Breast epithelium (tissue), 4 donors: ENCODE measurements at regions not wholly inside any gene's neighbourhood (a gene's known extent, or its start where the extent isn't known, plus 50 kb on each side); places are given as distances from the start of the nearest gene placed in this dataset.

Source experiments
- DNase-seq, 2 donors: peaks; one replicate each; pipeline ENCODE4 v3.0.0-alpha.2; 2019; ENCODE audit warnings: low spot score in 2 of 2
- H3K27ac ChIP-seq, 2 donors: fragments of 200-600 bp; sonication (generic) in 1 of 2; one replicate each; pipeline ENCODE4 v1.5.1; 2016 to 2019; ENCODE audit warnings: mild to moderate bottlenecking in 1 of 2
- H3K27me3 ChIP-seq, 2 donors: fragments of 200-600 bp; sonication (generic) in 1 of 2; one replicate each; pipeline versions ENCODE4 v1.5.1 to v1.6.0; 2017 to 2019; ENCODE audit warnings: control low read depth in 1 of 2, mild to moderate bottlenecking in 1 of 2
- H3K36me3 ChIP-seq: fragments of 200-600 bp; one replicate; pipeline ENCODE4 v1.5.1; 2019
- H3K4me1 ChIP-seq, 2 donors: fragments of 200-600 bp; sonication (generic); one replicate each; pipeline ENCODE4 v1.5.1; 2016 to 2019; ENCODE audit warnings: control low read depth in 1 of 2
- H3K4me3 ChIP-seq, 3 donors: fragments of 200-600 bp; sonication (generic); 1 replicate in 2 of 3; 2 replicates in 1 of 3; pipeline ENCODE4 v1.5.1; 2016 to 2019; ENCODE audit warnings: mild to moderate bottlenecking in 3 of 3, moderate library complexity in 2 of 3
- H3K9me3 ChIP-seq, 2 donors: fragments of 200-600 bp; sonication (generic) in 1 of 2; one replicate each; pipeline ENCODE4 v1.5.1; 2016 to 2019; ENCODE audit warnings: control low read depth in 1 of 2
- POLR2A ChIP-seq: fragments of 450-650 bp; IDR thresholded peaks from one replicate; pipeline ENCODE4 v1.6.1; 2016; ENCODE audit warnings: antibody characterized with exemption, mild to moderate bottlenecking, moderate library complexity
- POLR2AphosphoS5 ChIP-seq, 3 donors: sonication (generic); formaldehyde crosslinking; IDR thresholded peaks; one replicate each; pipeline ENCODE4 v1.6.1; 2017; ENCODE audit warnings: antibody characterized with exemption in 3 of 3
- intact Hi-C: fragments of 100-400 bp; cut with DNase I; formaldehyde crosslinking; loops from one replicate; pipeline ENCODE4 v1.15.1; 2023; ENCODE audit warnings: low total_unique reads
- TF ChIP-seq, protein P1 (sequence below), 3 donors: fragments of 450-650 bp; IDR thresholded peaks; one replicate each; pipeline ENCODE4 v1.5.1; 2016 to 2017; ENCODE audit warnings: antibody characterized with exemption in 3 of 3, mild to moderate bottlenecking in 3 of 3, moderate library complexity in 3 of 3

DNA sequence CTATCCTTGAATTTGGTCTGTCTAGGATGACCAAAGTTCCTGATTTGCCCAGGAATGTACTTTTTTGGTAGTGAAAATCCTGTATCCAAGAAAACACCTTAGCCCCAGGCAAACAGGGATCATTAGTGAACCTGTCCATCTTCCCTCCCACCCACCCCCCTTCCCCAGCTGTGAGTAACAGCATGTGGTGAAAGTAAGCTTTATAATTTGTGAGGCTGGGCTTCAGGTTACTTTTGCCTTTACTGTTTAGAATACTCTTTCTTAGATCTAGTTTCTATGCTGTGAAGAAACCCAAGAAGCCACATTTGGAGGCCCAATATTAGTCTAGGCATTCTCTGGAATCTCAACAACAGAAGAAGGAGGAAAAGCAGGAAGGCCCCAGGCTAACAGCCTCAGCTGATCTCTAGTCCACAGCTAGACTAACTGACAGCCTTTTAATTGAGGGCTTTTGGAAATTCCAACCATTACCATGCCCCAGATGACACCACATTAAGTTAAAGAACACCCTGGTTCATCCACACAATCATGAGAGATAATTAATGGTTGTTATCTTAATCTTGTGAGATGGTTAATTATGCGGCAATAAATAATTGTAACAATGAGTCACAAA lies 703.0 kb upstream of the NUDT12 start:
- H3K9me3 ChIP-seq: no peaks in the 10 kb centered on the region
- H3K36me3 ChIP-seq: no peaks in the 10 kb centered on the region
- H3K27me3 ChIP-seq: no peaks in the 10 kb centered on the region
- H3K4me3 ChIP-seq: no peak overlapping the region
- no peak for TF ChIP-seq POLR2A
- TF ChIP-seq, protein P1, sequence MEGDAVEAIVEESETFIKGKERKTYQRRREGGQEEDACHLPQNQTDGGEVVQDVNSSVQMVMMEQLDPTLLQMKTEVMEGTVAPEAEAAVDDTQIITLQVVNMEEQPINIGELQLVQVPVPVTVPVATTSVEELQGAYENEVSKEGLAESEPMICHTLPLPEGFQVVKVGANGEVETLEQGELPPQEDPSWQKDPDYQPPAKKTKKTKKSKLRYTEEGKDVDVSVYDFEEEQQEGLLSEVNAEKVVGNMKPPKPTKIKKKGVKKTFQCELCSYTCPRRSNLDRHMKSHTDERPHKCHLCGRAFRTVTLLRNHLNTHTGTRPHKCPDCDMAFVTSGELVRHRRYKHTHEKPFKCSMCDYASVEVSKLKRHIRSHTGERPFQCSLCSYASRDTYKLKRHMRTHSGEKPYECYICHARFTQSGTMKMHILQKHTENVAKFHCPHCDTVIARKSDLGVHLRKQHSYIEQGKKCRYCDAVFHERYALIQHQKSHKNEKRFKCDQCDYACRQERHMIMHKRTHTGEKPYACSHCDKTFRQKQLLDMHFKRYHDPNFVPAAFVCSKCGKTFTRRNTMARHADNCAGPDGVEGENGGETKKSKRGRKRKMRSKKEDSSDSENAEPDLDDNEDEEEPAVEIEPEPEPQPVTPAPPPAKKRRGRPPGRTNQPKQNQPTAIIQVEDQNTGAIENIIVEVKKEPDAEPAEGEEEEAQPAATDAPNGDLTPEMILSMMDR (IDR thresholded peaks at IDR 0.05): no peak
- TF ChIP-seq POLR2AphosphoS5 (IDR thresholded peaks at IDR 0.05): no peak
- no peaks in the 10 kb centered on the region for H3K4me1 ChIP-seq
- DNase-seq: no peak
- intact Hi-C loops: no loop called here
- H3K27ac ChIP-seq: no peak overlapping the region

DNA sequence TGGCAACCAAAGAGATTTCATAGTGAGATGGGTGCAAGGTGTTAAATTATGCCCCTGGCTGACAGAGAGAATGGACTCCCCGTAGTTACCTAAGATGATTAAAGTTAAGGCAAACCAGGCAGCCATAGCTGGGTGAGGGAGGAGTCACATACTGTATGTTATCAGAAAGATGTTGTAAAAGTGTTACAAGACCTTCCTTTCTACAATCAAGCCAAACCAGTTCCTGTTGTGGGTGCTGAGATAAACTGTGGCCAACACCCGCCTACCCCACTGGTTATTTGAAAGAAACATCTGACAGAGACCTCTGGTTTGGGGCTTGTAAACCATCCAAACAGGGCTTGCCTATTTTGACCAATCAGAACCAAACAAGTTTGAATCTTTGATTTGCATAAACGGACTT lies 684.7 kb upstream of the NUDT12 start:
- Histone ChIP-seq H3K27ac (no peak overlapping the region), H3K36me3 (no peaks in the 10 kb centered on the region), H3K4me3 (no peak overlapping the region), H3K9me3 (no peaks in the 10 kb centered on the region), H3K27me3 (no peaks in the 10 kb centered on the region), H3K4me1 (no peaks in the 10 kb centered on the region)
- TF ChIP-seq, protein P1 (IDR thresholded peaks at IDR 0.05): no peak
- no peak for TF ChIP-seq POLR2AphosphoS5 (IDR thresholded peaks at IDR 0.05)
- no peak for TF ChIP-seq POLR2A
- intact Hi-C loops: no loop called here
- no peak for DNase-seq

DNA sequence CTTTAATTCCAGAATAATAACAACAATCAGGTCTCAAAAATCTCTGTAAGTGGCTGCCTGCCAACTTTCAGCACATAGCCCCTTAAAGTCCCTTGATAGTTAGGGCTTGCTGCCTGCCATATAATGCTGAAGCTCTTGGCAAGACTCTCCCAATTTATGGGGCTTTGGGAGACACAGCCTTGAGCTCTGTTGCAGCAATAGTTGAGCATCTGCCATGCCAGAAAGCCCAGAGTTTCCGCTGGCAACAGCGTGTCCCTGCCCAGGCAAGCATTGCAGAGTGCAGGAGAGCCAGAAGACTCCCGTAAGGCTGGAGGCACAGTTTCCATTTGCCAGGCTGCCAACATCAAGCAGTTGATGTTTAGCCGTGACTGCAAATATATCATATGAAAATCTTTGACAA lies 678.5 kb upstream of the NUDT12 start:
- H3K4me3 ChIP-seq: no peak overlapping the region
- no peaks in the 10 kb centered on the region for H3K9me3 ChIP-seq
- no peaks in the 10 kb centered on the region for H3K36me3 ChIP-seq
- H3K27me3 ChIP-seq: no peaks in the 10 kb centered on the region
- peak in 1 of 2 donors; percentile 23 for DNase-seq
- intact Hi-C loops: no loop called here
- H3K27ac ChIP-seq: no peak overlapping the region
- TF ChIP-seq, protein P1 (IDR thresholded peaks at IDR 0.05): no peak
- no peak for TF ChIP-seq POLR2A
- no peak for TF ChIP-seq POLR2AphosphoS5 (IDR thresholded peaks at IDR 0.05)
- no peaks in the 10 kb centered on the region for H3K4me1 ChIP-seq

DNA sequence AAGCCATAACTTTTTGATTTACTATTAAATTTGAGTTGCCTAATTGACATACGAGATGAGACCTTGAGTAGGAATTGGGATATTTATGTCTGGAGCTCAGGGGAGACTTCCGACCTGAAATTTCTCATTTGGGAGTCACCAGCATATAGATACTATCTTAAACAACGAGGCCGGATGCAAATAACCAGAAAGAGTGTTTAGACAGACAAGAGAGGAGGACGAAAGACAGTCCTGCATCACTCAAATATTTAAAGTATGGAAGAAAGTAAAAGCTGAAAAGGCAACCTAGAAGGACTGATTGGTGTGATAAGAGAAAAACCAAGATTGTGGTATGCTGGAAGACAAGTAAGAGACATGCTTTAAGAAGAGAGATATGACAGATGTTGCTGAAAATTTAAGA lies 675.0 kb upstream of the NUDT12 start:
- Histone ChIP-seq H3K27ac (no peak overlapping the region), H3K9me3 (no peaks in the 10 kb centered on the region), H3K27me3 (no peaks in the 10 kb centered on the region), H3K4me3 (no peak overlapping the region), H3K4me1 (no peaks in the 10 kb centered on the region), H3K36me3 (no peaks in the 10 kb centered on the region)
- intact Hi-C loops: no loop called here
- DNase-seq: no peak
- TF ChIP-seq POLR2AphosphoS5 (IDR thresholded peaks at IDR 0.05) (no peak), POLR2A (no peak)
- TF ChIP-seq, protein P1 (IDR thresholded peaks at IDR 0.05): no peak

DNA sequence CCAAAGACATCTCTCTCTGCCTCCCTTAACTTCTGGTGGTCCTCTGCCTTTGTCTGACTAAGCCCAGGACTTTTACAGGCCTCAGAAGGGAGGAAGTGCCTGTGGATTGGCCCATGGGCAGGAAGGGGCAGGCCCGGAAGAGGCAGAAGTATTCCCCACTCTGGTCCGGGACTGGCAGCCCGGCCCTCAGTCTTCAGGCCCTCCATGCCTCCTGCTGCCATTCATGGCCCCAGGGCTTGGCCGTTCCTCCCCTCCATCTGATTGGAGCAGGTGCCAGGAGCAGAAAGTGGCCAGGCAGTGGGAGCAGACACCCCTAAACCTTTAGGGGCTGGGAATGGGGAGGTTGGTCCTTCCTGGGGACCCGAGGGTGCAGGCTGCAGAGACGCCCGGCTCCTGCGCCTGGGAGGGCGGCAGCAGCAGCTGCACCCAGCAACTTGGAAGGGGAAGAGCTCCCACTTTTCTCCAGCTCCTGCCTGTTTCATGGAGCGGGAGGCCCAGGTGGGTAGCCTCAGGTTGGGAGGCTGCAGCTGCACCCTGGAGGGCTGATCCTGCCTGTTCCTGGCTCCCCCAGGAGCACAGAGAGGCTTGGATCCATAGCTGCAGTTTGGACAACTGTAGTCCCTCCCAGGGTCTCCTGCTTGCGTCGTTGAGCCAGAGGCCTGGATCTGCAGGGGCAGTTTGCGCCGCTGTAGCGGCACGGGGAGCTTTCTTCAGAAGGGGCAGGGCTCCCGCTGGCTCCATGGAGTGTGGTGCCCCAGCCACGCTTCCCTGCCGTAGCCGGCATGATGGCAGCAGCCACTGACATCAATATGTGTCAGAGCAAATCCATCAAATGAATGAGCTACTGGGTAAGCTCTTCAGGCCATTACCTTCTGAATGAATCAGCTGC lies 661.5 kb upstream of the NUDT12 start:
- intact Hi-C loops: no loop called here
- DNase-seq: no peak

More for the DNA sequence above, 661.5 kb upstream of the NUDT12 start:
- Histone ChIP-seq H3K27me3 (no peaks in the 10 kb centered on the region), H3K4me3 (no peak overlapping the region), H3K27ac (no peak overlapping the region), H3K36me3 (no peaks in the 10 kb centered on the region), H3K9me3 (no peaks in the 10 kb centered on the region), H3K4me1 (no peaks in the 10 kb centered on the region)
- no peak for TF ChIP-seq POLR2AphosphoS5 (IDR thresholded peaks at IDR 0.05)
- TF ChIP-seq, protein P1 (IDR thresholded peaks at IDR 0.05): no peak
- no peak for TF ChIP-seq POLR2A
